Smooth muscle cell (in vitro differentiated cells): ENCODE measurements at regions not wholly inside any gene's neighbourhood (a gene's known extent, or its start where the extent isn't known, plus 50 kb on each side); places are given as distances from the start of the nearest gene placed in this dataset.
"Not testable (repeated sequence)": the region's sequence is repeated elsewhere in the genome, so short reads cannot be mapped to it uniquely, and the experiment has no call there.

ENCODE experiments used
- DNase-seq: peaks from one replicate; lab custom pipeline; 2025; ENCODE audit not compliant: unreplicated experiment; lab: John Stamatoyannopoulos, UW
- H2AFZ ChIP-seq: fragments of 200-600 bp; sonication (generic); 2 replicates; pipeline ENCODE4 v1.6.0; 2016; ENCODE audit warnings: antibody characterized with exemption, low read depth, mild to moderate bottlenecking
- H3F3A ChIP-seq: fragments of 200-600 bp; sonication (generic); 2 replicates; pipeline ENCODE4 v1.6.0; 2017; ENCODE audit warnings: antibody characterized with exemption, low read depth
- H3K27ac ChIP-seq: fragments of 200-600 bp; sonication (generic); 2 replicates; pipeline ENCODE4 v1.5.1; 2016; ENCODE audit warnings: low read depth, mild to moderate bottlenecking
- H3K27me3 ChIP-seq: fragments of 200-600 bp; sonication (generic); 2 replicates; pipeline ENCODE4 v1.6.1; 2016; ENCODE audit warnings: low read depth, mild to moderate bottlenecking
- H3K36me3 ChIP-seq: fragments of 200-600 bp; sonication (generic); 2 replicates; pipeline ENCODE4 v1.5.1; 2016; ENCODE audit warnings: low read depth
- H3K4me1 ChIP-seq: fragments of 200-600 bp; sonication (generic); 2 replicates; pipeline ENCODE4 v1.5.1; 2016; ENCODE audit warnings: low read depth
- H3K4me2 ChIP-seq: fragments of 200-600 bp; sonication (generic); 2 replicates; pipeline ENCODE4 v1.6.0; 2016; ENCODE audit warnings: mild to moderate bottlenecking
- H3K4me3 ChIP-seq: fragments of 200-600 bp; sonication (generic); 2 replicates; pipeline ENCODE4 v1.5.1; 2016; ENCODE audit warnings: mild to moderate bottlenecking
- H3K79me2 ChIP-seq: fragments of 200-600 bp; sonication (generic); 2 replicates; pipeline ENCODE4 v1.6.0; 2016; ENCODE audit warnings: low read depth, mild to moderate bottlenecking
- H3K9ac ChIP-seq: fragments of 200-600 bp; sonication (generic); 2 replicates; pipeline ENCODE4 v1.6.0; 2016; ENCODE audit warnings: low read depth
- H3K9me3 ChIP-seq: fragments of 200-600 bp; sonication (generic); replicated peaks from 2 replicates; pipeline ENCODE4 v1.5.1; 2016; ENCODE audit warnings: low read depth
- H4K20me1 ChIP-seq: fragments of 200-600 bp; sonication (generic); 2 replicates; pipeline ENCODE4 v1.6.0; 2016; ENCODE audit warnings: low read depth
- WGBS: methylation state at CpG from one replicate; pipeline ENCODE4 v1.1.7; 2016; ENCODE audit warnings: low lambda C conversion rate; 5-methylcytosine and 5-hydroxymethylcytosine counted together
- TF ChIP-seq, protein P1 (sequence below): fragments of 200-600 bp; sonication (generic); IDR thresholded peaks from 2 replicates; pipeline ENCODE4 v1.5.1; 2017; ENCODE audit warnings: borderline replicate concordance, mild to moderate bottlenecking, antibody characterized with exemption; ENCODE audit not compliant: insufficient read depth, poor library complexity, severe bottlenecking

- Histone ChIP-seq H3K4me2 (no peak overlapping the region), H3K27ac (no peak overlapping the region), H3K27me3 (peaks cover 2% of the 10 kb centered on the region), H3K4me3 (no peak overlapping the region), H2AFZ (no peak overlapping the region), H4K20me1 (no peaks in the 10 kb centered on the region), H3K9ac (no peak overlapping the region), H3K79me2 (no peaks in the 10 kb centered on the region), H3K4me1 (no peaks in the 10 kb centered on the region), H3K9me3 (no peaks in the 10 kb centered on the region), H3F3A (no peaks in the 10 kb centered on the region), H3K36me3 (no peaks in the 10 kb centered on the region)
- WGBS: 78% methylated on average over 7 of the region's 7 CpGs
- DNase-seq: no peak
- TF ChIP-seq, protein P1, sequence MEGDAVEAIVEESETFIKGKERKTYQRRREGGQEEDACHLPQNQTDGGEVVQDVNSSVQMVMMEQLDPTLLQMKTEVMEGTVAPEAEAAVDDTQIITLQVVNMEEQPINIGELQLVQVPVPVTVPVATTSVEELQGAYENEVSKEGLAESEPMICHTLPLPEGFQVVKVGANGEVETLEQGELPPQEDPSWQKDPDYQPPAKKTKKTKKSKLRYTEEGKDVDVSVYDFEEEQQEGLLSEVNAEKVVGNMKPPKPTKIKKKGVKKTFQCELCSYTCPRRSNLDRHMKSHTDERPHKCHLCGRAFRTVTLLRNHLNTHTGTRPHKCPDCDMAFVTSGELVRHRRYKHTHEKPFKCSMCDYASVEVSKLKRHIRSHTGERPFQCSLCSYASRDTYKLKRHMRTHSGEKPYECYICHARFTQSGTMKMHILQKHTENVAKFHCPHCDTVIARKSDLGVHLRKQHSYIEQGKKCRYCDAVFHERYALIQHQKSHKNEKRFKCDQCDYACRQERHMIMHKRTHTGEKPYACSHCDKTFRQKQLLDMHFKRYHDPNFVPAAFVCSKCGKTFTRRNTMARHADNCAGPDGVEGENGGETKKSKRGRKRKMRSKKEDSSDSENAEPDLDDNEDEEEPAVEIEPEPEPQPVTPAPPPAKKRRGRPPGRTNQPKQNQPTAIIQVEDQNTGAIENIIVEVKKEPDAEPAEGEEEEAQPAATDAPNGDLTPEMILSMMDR: no peak
These were observed 91.9 kb upstream of the PRR23C start for GRCh38 chr3:139136469-139137202.

GRCh38 chr3:139140553-139140952 lies 95.9 kb upstream of the PRR23C start:
- no peaks in the 10 kb centered on the region for H3K79me2 ChIP-seq
- H3K9ac ChIP-seq: no peak overlapping the region
- no peak overlapping the region for H2AFZ ChIP-seq
- no peak overlapping the region for H3K27ac ChIP-seq
- H3F3A ChIP-seq: no peaks in the 10 kb centered on the region
- H3K36me3 ChIP-seq: no peaks in the 10 kb centered on the region
- no peaks in the 10 kb centered on the region for H3K9me3 ChIP-seq
- DNase-seq: no peak
- no peak overlapping the region for H3K4me2 ChIP-seq
- peaks cover 4% of the 10 kb centered on the region for H3K27me3 ChIP-seq
- TF ChIP-seq, protein P1: no peak
- no peaks in the 10 kb centered on the region for H3K4me1 ChIP-seq
- H3K4me3 ChIP-seq: no peak overlapping the region
- H4K20me1 ChIP-seq: no peaks in the 10 kb centered on the region

DNA sequence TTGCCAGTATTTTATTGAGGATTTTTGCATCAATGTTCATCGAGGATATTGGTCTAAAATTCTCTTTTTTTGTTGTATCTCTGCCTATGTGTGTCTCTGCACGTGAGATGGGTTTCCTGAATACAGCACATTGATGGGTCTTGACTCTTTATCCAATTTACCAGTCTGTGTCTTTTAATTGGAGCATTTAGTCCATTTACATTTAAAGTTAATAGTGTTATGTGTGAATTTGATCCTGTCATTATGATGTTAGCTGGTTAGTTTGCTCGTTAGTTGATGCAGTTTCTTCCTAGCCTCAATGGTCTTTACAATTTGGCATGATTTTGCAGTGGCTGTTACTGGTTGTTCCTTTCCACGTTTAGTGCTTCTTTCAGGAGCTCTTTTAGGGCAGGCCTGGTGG lies 101.3 kb upstream of the PRR23C start:
- not testable (repeated sequence) for H3K36me3 ChIP-seq, H3K27me3 ChIP-seq, H3K4me1 ChIP-seq, H3F3A ChIP-seq, H3K9ac ChIP-seq, H3K9me3 ChIP-seq, H4K20me1 ChIP-seq, H2AFZ ChIP-seq, H3K79me2 ChIP-seq, H3K4me3 ChIP-seq, H3K27ac ChIP-seq, DNase-seq, H3K4me2 ChIP-seq
- 76% methylated on average over 4 of the region's 4 CpGs for WGBS

DNA sequence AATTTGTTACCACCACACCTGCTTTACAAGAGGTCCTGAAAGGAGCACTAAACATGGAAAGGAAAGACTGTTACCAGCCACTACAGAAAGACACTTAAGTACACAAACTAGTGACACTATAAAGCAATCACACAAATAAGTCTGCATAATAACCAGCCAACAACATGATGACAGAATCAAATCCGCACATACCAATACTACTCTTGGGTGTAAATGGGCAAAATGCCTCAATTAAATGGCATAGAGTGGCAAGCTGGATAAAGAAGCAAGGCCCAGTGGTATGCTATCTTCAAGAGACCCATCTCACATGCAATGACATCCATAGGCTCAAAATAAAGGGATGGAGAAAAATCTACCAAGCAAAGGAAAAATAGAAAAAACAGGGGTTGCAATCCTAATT lies 106.8 kb upstream of the PRR23C start:
- Histone ChIP-seq H3K36me3 (no peaks in the 10 kb centered on the region), H2AFZ (no peak overlapping the region), H4K20me1 (no peaks in the 10 kb centered on the region), H3K4me2 (no peak overlapping the region), H3K79me2 (no peaks in the 10 kb centered on the region), H3F3A (no peaks in the 10 kb centered on the region), H3K4me3 (no peak overlapping the region), H3K27me3 (peaks cover 3% of the 10 kb centered on the region), H3K27ac (no peak overlapping the region), H3K9me3 (no peaks in the 10 kb centered on the region), H3K9ac (no peak overlapping the region), H3K4me1 (no peaks in the 10 kb centered on the region)
- no peak for DNase-seq
- WGBS: 81% methylated on average over 1 of the region's 1 CpG
- TF ChIP-seq, protein P1: no peak

GRCh38 chr3:139153434-139153833 lies 108.7 kb upstream of the PRR23C start:
- not testable (repeated sequence) for H3K27me3 ChIP-seq, H3K79me2 ChIP-seq, DNase-seq

More at GRCh38 chr3:139153434-139153833, 108.7 kb upstream of the PRR23C start:
- H3K4me3 ChIP-seq, H4K20me1 ChIP-seq, H3K9ac ChIP-seq, H3K4me1 ChIP-seq, H2AFZ ChIP-seq, H3K4me2 ChIP-seq, H3K9me3 ChIP-seq, H3F3A ChIP-seq, H3K36me3 ChIP-seq, H3K27ac ChIP-seq: not testable (repeated sequence)
